ENCODE measurements at regions not wholly inside any gene's neighbourhood (a gene's known extent, or its start where the extent isn't known, plus 50 kb on each side); places are given as distances from the start of the nearest gene placed in this dataset.
"Not testable (repeated sequence)": the region's sequence is repeated elsewhere in the genome, so short reads cannot be mapped to it uniquely, and the experiment has no call there.

- POLR2A ChIA-PET = no interaction called here
- no peak for TF ChIP-seq PKNOX1 (IDR thresholded peaks at IDR 0.05)
- no peak for TF ChIP-seq SP1 (IDR thresholded peaks at IDR 0.05)
- TF ChIP-seq LEF1 (IDR thresholded peaks at IDR 0.05; ENCODE audit: borderline replicate concordance) = no peak
- TF ChIP-seq TARDBP (IDR thresholded peaks at IDR 0.05) = no peak
- TF ChIP-seq FOXM1 (IDR thresholded peaks at IDR 0.05; ENCODE audit: borderline replicate concordance) = no peak
- CTCF ChIA-PET = no interaction called here
- DNase-seq (ENCODE audit: extremely low spot score) = no peak
These were observed 75.7 kb upstream of the DPPA4 start for GRCh38 chr3:109413049-109413448.

GRCh38 chr3:109411547-109411946 is 74.2 kb upstream of the DPPA4 start:
- TF ChIP-seq L3MBTL2 (conservative IDR thresholded peaks at IDR 0.05) (no peak), SUZ12 (IDR thresholded peaks at IDR 0.05) (no peak), ARNT (IDR thresholded peaks at IDR 0.05) (no peak), PKNOX1 (IDR thresholded peaks at IDR 0.05) (no peak), NFRKB (IDR thresholded peaks at IDR 0.05) (no peak), FOXA1 (IDR thresholded peaks at IDR 0.05) (no peak), SP1 (IDR thresholded peaks at IDR 0.05) (no peak), TARDBP (IDR thresholded peaks at IDR 0.05) (no peak), BHLHE40 (IDR thresholded peaks at IDR 0.05; ENCODE audit: borderline replicate concordance) (no peak), FOXK2 (IDR thresholded peaks at IDR 0.05) (no peak), HDGF (IDR thresholded peaks at IDR 0.05; ENCODE audit: borderline replicate concordance) (no peak), ZNF384 (IDR thresholded peaks at IDR 0.05) (no peak), ELF4 (IDR thresholded peaks at IDR 0.05) (no peak), LEF1 (IDR thresholded peaks at IDR 0.05; ENCODE audit: borderline replicate concordance) (no peak)
- CTCF ChIA-PET = interaction anchor here (0.6 kb wide), 1 partner anchor 494 kb away, joined by 3 read pairs; no protein-coding TSS in a partner anchor
- POLR2A ChIA-PET = no interaction called here

GRCh38 chr3:109396806-109397205 is 59.5 kb upstream of the DPPA4 start:
- CTCF ChIA-PET = interaction anchor here (0.5 kb wide), 1 partner anchor 37 kb away, joined by 3 read pairs; no protein-coding TSS in a partner anchor
- POLR2A ChIA-PET = no interaction called here
- no peak for DNase-seq (ENCODE audit: extremely low spot score)
- no peak for TF ChIP-seq FOXA1 (IDR thresholded peaks at IDR 0.05)

More at GRCh38 chr3:109411547-109411946, 74.2 kb upstream of the DPPA4 start:
- no peak for DNase-seq (ENCODE audit: extremely low spot score)

- POLR2A ChIA-PET, CTCF ChIA-PET: not testable (repeated sequence)
These were observed 56.4 kb upstream of the DPPA4 start for GRCh38 chr3:109393728-109394127.

GRCh38 chr3:109392293-109392692 is 54.9 kb upstream of the DPPA4 start:
- POLR2A ChIA-PET = no interaction called here
- TF ChIP-seq FOXK2 (IDR thresholded peaks at IDR 0.05) (no peak), CTBP1 (IDR thresholded peaks at IDR 0.05; ENCODE audit: borderline replicate concordance) (no peak), TARDBP (IDR thresholded peaks at IDR 0.05) (no peak), ZNF384 (IDR thresholded peaks at IDR 0.05) (no peak), ELF4 (IDR thresholded peaks at IDR 0.05) (no peak), SUZ12 (IDR thresholded peaks at IDR 0.05) (no peak), HDGF (IDR thresholded peaks at IDR 0.05; ENCODE audit: borderline replicate concordance) (no peak), PKNOX1 (IDR thresholded peaks at IDR 0.05) (no peak), L3MBTL2 (conservative IDR thresholded peaks at IDR 0.05) (no peak), ARNT (IDR thresholded peaks at IDR 0.05) (no peak), FOXM1 (IDR thresholded peaks at IDR 0.05; ENCODE audit: borderline replicate concordance) (no peak), FOXA1 (IDR thresholded peaks at IDR 0.05) (no peak), BHLHE40 (IDR thresholded peaks at IDR 0.05; ENCODE audit: borderline replicate concordance) (no peak), LEF1 (IDR thresholded peaks at IDR 0.05; ENCODE audit: borderline replicate concordance) (no peak), NFRKB (IDR thresholded peaks at IDR 0.05) (no peak), SP1 (IDR thresholded peaks at IDR 0.05) (no peak)
- DNase-seq (ENCODE audit: extremely low spot score) = no peak
- CTCF ChIA-PET = interaction anchor here (0.6 kb wide), 1 partner anchor 366 kb away, joined by 3 read pairs; no protein-coding TSS in a partner anchor

More at GRCh38 chr3:109393728-109394127, 56.4 kb upstream of the DPPA4 start:
- not testable (repeated sequence) for DNase-seq (ENCODE audit: extremely low spot score)

- no peak for DNase-seq (ENCODE audit: extremely low spot score)
- ChIA-PET CTCF (no interaction called here), POLR2A (no interaction called here)
- no peak for TF ChIP-seq FOXM1 (IDR thresholded peaks at IDR 0.05; ENCODE audit: borderline replicate concordance)
- TF ChIP-seq CTBP1 (IDR thresholded peaks at IDR 0.05; ENCODE audit: borderline replicate concordance) = no peak
- no peak for TF ChIP-seq FOXK2 (IDR thresholded peaks at IDR 0.05)
- no peak for TF ChIP-seq LEF1 (IDR thresholded peaks at IDR 0.05; ENCODE audit: borderline replicate concordance)
- TF ChIP-seq TARDBP (IDR thresholded peaks at IDR 0.05) = no peak
- TF ChIP-seq NFRKB (IDR thresholded peaks at IDR 0.05) = no peak
- no peak for TF ChIP-seq HDGF (IDR thresholded peaks at IDR 0.05; ENCODE audit: borderline replicate concordance)
- no peak for TF ChIP-seq BHLHE40 (IDR thresholded peaks at IDR 0.05; ENCODE audit: borderline replicate concordance)
- TF ChIP-seq L3MBTL2 (conservative IDR thresholded peaks at IDR 0.05) = no peak
- no peak for TF ChIP-seq SUZ12 (IDR thresholded peaks at IDR 0.05)
- TF ChIP-seq SP1 (IDR thresholded peaks at IDR 0.05) = no peak
- TF ChIP-seq ARNT (IDR thresholded peaks at IDR 0.05) = no peak
- TF ChIP-seq ZNF384 (IDR thresholded peaks at IDR 0.05) = no peak
- no peak for TF ChIP-seq ELF4 (IDR thresholded peaks at IDR 0.05)
- no peak for TF ChIP-seq FOXA1 (IDR thresholded peaks at IDR 0.05)
- TF ChIP-seq PKNOX1 (IDR thresholded peaks at IDR 0.05) = no peak
These were observed 50.3 kb upstream of the DPPA4 start for GRCh38 chr3:109387621-109388020.
